ENCODE measurements at regions not wholly inside any gene's neighbourhood (a gene's known extent, or its start where the extent isn't known, plus 50 kb on each side); places are given as distances from the start of the nearest gene placed in this dataset.

DNA sequence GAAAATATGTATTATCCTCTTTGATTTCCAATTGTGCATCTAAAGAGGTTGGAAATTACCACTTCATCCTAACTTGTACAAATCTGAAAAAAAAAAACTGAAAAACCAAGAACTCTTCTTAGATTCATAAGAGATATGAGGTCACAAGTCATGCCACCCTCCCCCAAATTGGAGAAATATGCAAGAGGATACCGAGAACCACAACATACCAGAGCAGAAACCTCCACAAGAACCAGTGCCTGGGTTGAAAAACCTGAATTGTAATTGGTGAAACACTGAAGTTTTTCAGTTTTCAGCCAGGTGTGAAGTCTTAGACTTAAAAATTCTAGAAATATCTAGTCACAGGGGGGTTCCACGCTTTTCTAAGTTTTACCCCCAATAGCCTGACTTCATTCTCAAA, 1029.5 kb upstream of the LRRTM1 start:
- no peak for DNase-seq (ENCODE audit: low spot score)
- H3K4me1 Mint-ChIP-seq (ENCODE audit: low read depth), result no peaks in the 10 kb centered on the region
- no peaks in the 10 kb centered on the region for H3K36me3 Mint-ChIP-seq (ENCODE audit: low read depth)
- H3K4me3 Mint-ChIP-seq (ENCODE audit: unreplicated experiment), result no peak overlapping the region
- H3K9me3 Mint-ChIP-seq (ENCODE audit: low read depth), result no peaks in the 10 kb centered on the region
- H3K27ac Mint-ChIP-seq (ENCODE audit: unreplicated experiment), result no peak overlapping the region
- TF ChIP-seq, protein P1, sequence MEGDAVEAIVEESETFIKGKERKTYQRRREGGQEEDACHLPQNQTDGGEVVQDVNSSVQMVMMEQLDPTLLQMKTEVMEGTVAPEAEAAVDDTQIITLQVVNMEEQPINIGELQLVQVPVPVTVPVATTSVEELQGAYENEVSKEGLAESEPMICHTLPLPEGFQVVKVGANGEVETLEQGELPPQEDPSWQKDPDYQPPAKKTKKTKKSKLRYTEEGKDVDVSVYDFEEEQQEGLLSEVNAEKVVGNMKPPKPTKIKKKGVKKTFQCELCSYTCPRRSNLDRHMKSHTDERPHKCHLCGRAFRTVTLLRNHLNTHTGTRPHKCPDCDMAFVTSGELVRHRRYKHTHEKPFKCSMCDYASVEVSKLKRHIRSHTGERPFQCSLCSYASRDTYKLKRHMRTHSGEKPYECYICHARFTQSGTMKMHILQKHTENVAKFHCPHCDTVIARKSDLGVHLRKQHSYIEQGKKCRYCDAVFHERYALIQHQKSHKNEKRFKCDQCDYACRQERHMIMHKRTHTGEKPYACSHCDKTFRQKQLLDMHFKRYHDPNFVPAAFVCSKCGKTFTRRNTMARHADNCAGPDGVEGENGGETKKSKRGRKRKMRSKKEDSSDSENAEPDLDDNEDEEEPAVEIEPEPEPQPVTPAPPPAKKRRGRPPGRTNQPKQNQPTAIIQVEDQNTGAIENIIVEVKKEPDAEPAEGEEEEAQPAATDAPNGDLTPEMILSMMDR (IDR thresholded peaks at IDR 0.05), result no peak
- H3K27me3 Mint-ChIP-seq (ENCODE audit: low read depth), result no peaks in the 10 kb centered on the region

DNA sequence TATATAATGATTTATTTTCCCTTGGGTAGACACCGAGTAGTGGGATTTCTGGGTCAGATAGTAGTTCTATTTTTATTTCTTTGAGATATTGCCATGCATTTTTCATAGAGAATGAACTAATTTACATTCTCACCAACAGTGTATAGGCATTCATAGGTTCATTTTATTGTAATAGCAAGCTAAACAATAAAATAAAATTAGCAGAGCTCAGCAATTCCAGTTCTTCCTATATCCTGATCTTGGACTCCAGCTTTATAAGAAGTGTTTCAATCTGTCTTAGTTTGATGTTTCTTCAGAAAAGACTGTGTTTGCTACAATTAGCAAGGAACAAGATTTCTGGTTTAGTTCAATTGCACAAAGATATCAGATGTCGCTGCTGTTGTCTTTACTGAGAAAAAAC, 1024.4 kb upstream of the LRRTM1 start:
- TF ChIP-seq, protein P1 (IDR thresholded peaks at IDR 0.05), result no peak
- H3K36me3 Mint-ChIP-seq (ENCODE audit: low read depth), result no peaks in the 10 kb centered on the region
- no peak overlapping the region for H3K27ac Mint-ChIP-seq (ENCODE audit: unreplicated experiment)
- H3K4me1 Mint-ChIP-seq (ENCODE audit: low read depth), result no peaks in the 10 kb centered on the region
- H3K27me3 Mint-ChIP-seq (ENCODE audit: low read depth), result no peaks in the 10 kb centered on the region
- no peak overlapping the region for H3K4me3 Mint-ChIP-seq (ENCODE audit: unreplicated experiment)
- no peak for DNase-seq (ENCODE audit: low spot score)
- no peaks in the 10 kb centered on the region for H3K9me3 Mint-ChIP-seq (ENCODE audit: low read depth)

DNA sequence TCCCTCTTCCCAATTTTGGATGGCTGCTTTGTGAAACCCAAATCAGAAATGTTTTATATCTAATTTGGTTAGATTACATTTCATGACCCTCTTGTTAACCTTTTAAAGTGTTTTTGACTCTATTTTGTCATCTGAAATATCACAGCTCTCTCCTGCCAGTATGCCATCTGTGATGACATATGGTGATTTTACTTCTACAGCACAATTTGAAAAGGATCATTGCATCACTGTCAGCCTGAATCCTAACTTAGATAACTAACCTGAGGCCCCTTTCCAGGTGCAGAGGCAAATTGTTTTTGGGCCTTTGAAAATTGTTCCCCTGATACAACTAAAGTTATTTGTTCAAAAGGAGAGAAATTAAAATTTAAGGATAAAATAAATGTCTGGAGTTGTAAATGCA, 1023.4 kb upstream of the LRRTM1 start:
- Mint-ChIP-seq H3K27ac (ENCODE audit: unreplicated experiment) (no peak overlapping the region), H3K27me3 (ENCODE audit: low read depth) (no peaks in the 10 kb centered on the region), H3K4me1 (ENCODE audit: low read depth) (no peaks in the 10 kb centered on the region), H3K4me3 (ENCODE audit: unreplicated experiment) (no peak overlapping the region), H3K9me3 (ENCODE audit: low read depth) (peaks cover 6% of the 10 kb centered on the region), H3K36me3 (ENCODE audit: low read depth) (no peaks in the 10 kb centered on the region)
- TF ChIP-seq, protein P1 (IDR thresholded peaks at IDR 0.05), result no peak
- no peak for DNase-seq (ENCODE audit: low spot score)

DNA sequence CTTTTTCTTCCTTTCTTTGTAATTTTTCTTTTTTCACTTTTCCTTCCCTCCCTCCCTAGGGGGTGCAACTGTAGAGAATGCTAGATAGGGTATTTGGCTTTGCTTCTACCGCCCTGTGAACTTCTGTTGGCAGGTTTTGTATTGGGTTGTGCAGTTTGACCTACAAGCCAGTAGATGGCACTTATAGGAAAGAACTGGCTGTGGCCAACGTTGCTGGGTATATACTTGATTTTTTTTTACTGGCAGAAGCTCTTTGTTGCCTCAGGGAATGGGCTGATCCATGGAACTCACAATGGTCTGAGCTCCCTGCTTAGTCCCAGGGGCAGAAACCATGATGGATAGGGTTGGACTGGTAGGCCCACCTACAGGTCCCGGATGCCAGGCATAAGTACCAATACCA, 1019.5 kb upstream of the LRRTM1 start:
- no peak for DNase-seq (ENCODE audit: low spot score)
- Mint-ChIP-seq H3K27ac (ENCODE audit: unreplicated experiment) (no peak overlapping the region), H3K4me1 (ENCODE audit: low read depth) (no peaks in the 10 kb centered on the region), H3K4me3 (ENCODE audit: unreplicated experiment) (no peak overlapping the region), H3K27me3 (ENCODE audit: low read depth) (no peaks in the 10 kb centered on the region), H3K36me3 (ENCODE audit: low read depth) (no peaks in the 10 kb centered on the region), H3K9me3 (ENCODE audit: low read depth) (peaks cover 8% of the 10 kb centered on the region)
- TF ChIP-seq, protein P1 (IDR thresholded peaks at IDR 0.05), result peak; percentile 38

DNA sequence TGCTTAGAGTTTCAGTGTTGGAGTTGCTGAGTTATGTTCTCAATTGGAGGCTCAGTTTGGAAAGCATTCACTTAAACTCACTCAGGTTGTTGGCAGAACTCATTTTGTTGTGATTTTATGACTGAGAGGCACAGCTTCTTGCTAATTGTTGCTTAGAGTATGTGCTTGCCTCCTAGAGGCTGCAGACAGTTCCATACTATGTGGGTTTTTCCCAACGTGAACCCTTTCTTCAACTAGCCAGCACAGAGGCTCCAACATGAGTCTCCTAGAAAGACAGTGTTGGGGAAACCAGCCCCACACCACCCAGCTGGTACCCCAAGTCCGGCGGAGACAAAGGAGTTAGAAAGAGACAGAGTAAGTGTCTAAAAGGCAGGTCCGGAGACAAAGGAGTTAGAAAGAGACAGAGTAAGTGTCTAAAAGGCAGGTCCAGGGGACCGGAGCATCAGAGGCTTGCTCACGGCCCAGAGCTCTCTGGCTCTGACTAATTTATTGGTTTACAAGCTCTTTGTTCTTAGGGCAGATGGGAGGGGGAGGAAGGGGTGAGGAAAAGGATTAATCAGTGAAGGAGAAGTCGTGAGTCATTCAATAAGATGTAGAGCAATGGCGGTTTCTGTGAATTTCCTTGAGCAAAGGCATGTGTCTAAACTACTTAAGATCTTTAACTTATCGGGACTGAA, 999.7 kb upstream of the LRRTM1 start:
- Mint-ChIP-seq H3K27ac (ENCODE audit: unreplicated experiment) (no peak overlapping the region), H3K4me3 (ENCODE audit: unreplicated experiment) (no peak overlapping the region), H3K27me3 (ENCODE audit: low read depth) (no peaks in the 10 kb centered on the region), H3K4me1 (ENCODE audit: low read depth) (no peaks in the 10 kb centered on the region), H3K36me3 (ENCODE audit: low read depth) (no peaks in the 10 kb centered on the region), H3K9me3 (ENCODE audit: low read depth) (peaks cover 6% of the 10 kb centered on the region)
- DNase-seq (ENCODE audit: low spot score), result no peak
- TF ChIP-seq, protein P1 (IDR thresholded peaks at IDR 0.05), result no peak

Measured in chondrocyte (in vitro differentiated cells).